ENCODE measurements at regions not wholly inside any gene's neighbourhood (a gene's known extent, or its start where the extent isn't known, plus 50 kb on each side); places are given as distances from the start of the nearest gene placed in this dataset.

DNA sequence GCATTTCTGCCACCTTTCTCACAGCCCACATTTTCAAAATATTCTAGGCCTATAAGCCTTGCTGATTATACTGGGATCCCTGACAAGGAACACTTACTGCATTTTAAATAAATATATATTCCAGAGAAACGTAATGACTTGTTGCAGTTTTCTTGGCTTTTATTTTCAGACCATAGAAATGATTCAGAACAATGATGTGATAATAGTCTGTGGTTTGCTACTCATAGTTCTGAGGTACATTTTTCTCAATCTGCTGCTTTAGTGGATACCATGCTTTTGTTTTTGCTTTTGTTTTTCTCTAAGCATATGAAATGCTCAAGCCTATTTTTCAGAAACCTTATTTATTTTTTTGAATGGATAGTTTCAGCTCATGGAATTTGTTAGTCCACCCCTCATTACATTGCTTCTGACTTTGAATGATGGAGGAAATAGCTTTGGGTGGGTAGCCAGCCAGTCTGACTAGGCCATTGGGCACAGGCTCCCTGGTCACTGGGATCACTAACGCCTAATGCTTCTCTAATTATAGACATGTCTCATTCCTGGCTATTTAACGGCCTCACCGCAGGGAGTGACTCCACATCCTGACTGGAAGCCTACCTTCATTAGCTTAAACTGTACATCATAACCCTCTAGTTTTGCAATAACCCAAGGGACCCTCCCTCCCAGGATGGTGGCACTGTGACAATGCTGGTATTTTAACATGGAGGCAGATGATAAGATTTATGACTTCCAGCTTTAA, 66.1 kb downstream of the MBL2 start:
- TF ChIP-seq CTCF (IDR thresholded peaks at IDR 0.05; ENCODE audit: borderline replicate concordance, control extremely low read depth, extremely low read depth, insufficient read depth, missing control alignments): no peak
- DNase-seq (ENCODE audit: low spot score): no peak
- in situ Hi-C loops (cut with MboI; ENCODE audit: low sequenced_read_pairs, unreplicated experiment): no loop called here
